ENCODE measurements at regions not wholly inside any gene's neighbourhood (a gene's known extent, or its start where the extent isn't known, plus 50 kb on each side); places are given as distances from the start of the nearest gene placed in this dataset.

GRCh38 chr3:187801152-187801551 lies 55.9 kb upstream of the BCL6 start:
- Histone ChIP-seq H3K9me3 (replicated peaks in 1 of 2; ENCODE audit: control insufficient read depth in 1 of 2, insufficient read depth in 1 of 2, low read length in 2 of 2) (peaks cover 0 to 8% of the 10 kb centered on the region in 2 donors), H3K36me3 (replicated peaks in 1 of 2; ENCODE audit: control insufficient read depth in 1 of 2, insufficient read depth in 2 of 2, low read length in 2 of 2) (no peaks in the 10 kb centered on the region), H3K9ac (ENCODE audit: insufficient read depth, low read length, poor library complexity, severe bottlenecking) (no peak overlapping the region), H2AFZ (ENCODE audit: insufficient read depth, low read depth, low read length, poor library complexity, severe bottlenecking) (no peak overlapping the region), H3K4me1 (ENCODE audit: control insufficient read depth in 1 of 2, insufficient read depth in 2 of 2, low read length in 2 of 2) (peaks cover 5 to 10% of the 10 kb centered on the region in 2 donors), H3K27ac (ENCODE audit: low read depth in 1 of 2, low read length in 2 of 2) (no peak overlapping the region), H3K27me3 (ENCODE audit: control insufficient read depth in 2 of 2, insufficient read depth in 2 of 2, low read length in 2 of 2) (no peaks in the 10 kb centered on the region), H3K79me2 (ENCODE audit: insufficient read depth, low read length) (no peaks in the 10 kb centered on the region), H3K4me2 (replicated peaks; ENCODE audit: extremely low read depth, low read length, poor library complexity, severe bottlenecking) (no peak overlapping the region), H4K20me1 (ENCODE audit: insufficient read depth, low read length) (no peaks in the 10 kb centered on the region), H3K4me3 (replicated peaks in 1 of 3; ENCODE audit: low read depth in 2 of 3, low read length in 3 of 3) (no peak overlapping the region)
- no peak for TF ChIP-seq CTCF (IDR thresholded peaks at IDR 0.05)
- no peak for DNase-seq
- WGBS (ENCODE audit: insufficient coverage), result 94% methylated on average over 2 of the region's 5 CpGs
- Mint-ChIP-seq H3K9me3 (peaks cover 3 to 13% (median 10%) of the 10 kb centered on the region in 7 donors), H3K27ac (no peak overlapping the region), H3K36me3 (no peaks in the 10 kb centered on the region), H3K4me1 (peaks cover 13% of the 10 kb centered on the region), H3K4me3 (no peak overlapping the region), H3K27me3 (ENCODE audit: low read depth in 3 of 3) (peaks cover 2 to 10% (median 6%) of the 10 kb centered on the region in 3 donors)
- intact Hi-C loops (cut with micrococcal nuclease), result no loop called here

GRCh38 chr3:187802203-187802927 lies 57.1 kb upstream of the BCL6 start:
- H3K4me3 Mint-ChIP-seq, result no peak overlapping the region
- H3K9me3 ChIP-seq (replicated peaks in 1 of 2; ENCODE audit: control insufficient read depth in 1 of 2, insufficient read depth in 1 of 2, low read length in 2 of 2), result peaks cover 0 to 9% of the 10 kb centered on the region in 2 donors
- H3K27ac ChIP-seq (ENCODE audit: low read depth in 1 of 2, low read length in 2 of 2), result no peak overlapping the region
- H3K9me3 Mint-ChIP-seq, result peaks cover 3 to 16% (median 11%) of the 10 kb centered on the region in 7 donors
- no peak overlapping the region for H3K4me3 ChIP-seq (replicated peaks in 1 of 3; ENCODE audit: low read depth in 2 of 3, low read length in 3 of 3)
- H3K27ac Mint-ChIP-seq, result peak overlapping the region in 1 of 7 donors; percentile 75
- no peak overlapping the region for H3K4me2 ChIP-seq (replicated peaks; ENCODE audit: extremely low read depth, low read length, poor library complexity, severe bottlenecking)
- H3K36me3 ChIP-seq (replicated peaks in 1 of 2; ENCODE audit: control insufficient read depth in 1 of 2, insufficient read depth in 2 of 2, low read length in 2 of 2), result no peaks in the 10 kb centered on the region
- H3K4me1 ChIP-seq (ENCODE audit: control insufficient read depth in 1 of 2, insufficient read depth in 2 of 2, low read length in 2 of 2), result peaks cover 5 to 10% of the 10 kb centered on the region in 2 donors
- peaks cover 13% of the 10 kb centered on the region for H3K4me1 Mint-ChIP-seq
- no peak for TF ChIP-seq CTCF (IDR thresholded peaks at IDR 0.05)
- no peak overlapping the region for H2AFZ ChIP-seq (ENCODE audit: insufficient read depth, low read depth, low read length, poor library complexity, severe bottlenecking)
- intact Hi-C loops (cut with micrococcal nuclease), result no loop called here
- no peaks in the 10 kb centered on the region for H3K27me3 ChIP-seq (ENCODE audit: control insufficient read depth in 2 of 2, insufficient read depth in 2 of 2, low read length in 2 of 2)
- H3K27me3 Mint-ChIP-seq (ENCODE audit: low read depth in 3 of 3), result peaks cover 2 to 10% (median 6%) of the 10 kb centered on the region in 3 donors
- WGBS (ENCODE audit: insufficient coverage), result 100% methylated on average over 2 of the region's 7 CpGs
- H3K79me2 ChIP-seq (ENCODE audit: insufficient read depth, low read length), result no peaks in the 10 kb centered on the region
- no peaks in the 10 kb centered on the region for H3K36me3 Mint-ChIP-seq
- no peaks in the 10 kb centered on the region for H4K20me1 ChIP-seq (ENCODE audit: insufficient read depth, low read length)
- H3K9ac ChIP-seq (ENCODE audit: insufficient read depth, low read length, poor library complexity, severe bottlenecking), result no peak overlapping the region
- DNase-seq, result no peak

Measured in CD14-positive monocyte (primary cell).